DOHH2 (cell line): ENCODE measurements at regions not wholly inside any gene's neighbourhood (a gene's known extent, or its start where the extent isn't known, plus 50 kb on each side); places are given as distances from the start of the nearest gene placed in this dataset.

Experiments
- CTCF ChIP-seq: fragments of 200-600 bp; sonication (generic); IDR thresholded peaks from one replicate; pipeline ENCODE4 v1.5.1; 2014; ENCODE audit warnings: antibody characterized with exemption, mild to moderate bottlenecking, low read depth, low read length; ENCODE audit not compliant: poor library complexity, severe bottlenecking
- EZH2phosphoT487 ChIP-seq: fragments of 200-600 bp; sonication (generic); IDR thresholded peaks from 2 replicates; pipeline ENCODE4 v1.6.1; 2017; ENCODE audit warnings: borderline replicate concordance, mild to moderate bottlenecking, antibody characterized with exemption, low read length, moderate library complexity, mixed read lengths

GRCh38 chr13:73631411-73631810 lies 502.8 kb downstream of the KLF12 start:
- TF ChIP-seq CTCF (no peak), EZH2phosphoT487 (no peak)
